PC-9 (cell line): ENCODE measurements at regions not wholly inside any gene's neighbourhood (a gene's known extent, or its start where the extent isn't known, plus 50 kb on each side); places are given as distances from the start of the nearest gene placed in this dataset.
"Not testable (repeated sequence)": the region's sequence is repeated elsewhere in the genome, so short reads cannot be mapped to it uniquely, and the experiment has no call there.

Source experiments
- CTCF ChIP-seq: fragments of 200-600 bp; sonication (generic); conservative IDR thresholded peaks from 2 replicates; pipeline ENCODE4 v1.6.1; 2017; ENCODE audit warnings: mixed run types, antibody characterized with exemption, mild to moderate bottlenecking, moderate library complexity
- EZH2 ChIP-seq: fragments of 200-600 bp; sonication (generic); IDR thresholded peaks from 2 replicates; pipeline ENCODE4 v1.8.0; 2017; ENCODE audit warnings: antibody characterized with exemption, low read depth

GRCh38 chr5:7297821-7298220, 98.1 kb upstream of the ADCY2 start:
- TF ChIP-seq CTCF, EZH2: not testable (repeated sequence)
